ENCODE measurements at regions not wholly inside any gene's neighbourhood (a gene's known extent, or its start where the extent isn't known, plus 50 kb on each side); places are given as distances from the start of the nearest gene placed in this dataset.

- no peak for DNase-seq
Measured at GRCh38 chr20:39654171-39654570, 692.0 kb downstream of the DHX35 start.

- DNase-seq: no peak
Measured at GRCh38 chr20:39651645-39652325, 689.6 kb downstream of the DHX35 start.

- peak; percentile 11 for DNase-seq
Measured at GRCh38 chr20:39646874-39647413, 684.8 kb downstream of the DHX35 start.

GRCh38 chr20:39645131-39645530 lies 683.0 kb downstream of the DHX35 start:
- DNase-seq: peak; percentile 75

- DNase-seq: no peak
Measured at GRCh38 chr20:39643292-39643691, 681.1 kb downstream of the DHX35 start.

- DNase-seq: no peak
Measured at GRCh38 chr20:39641423-39641822, 679.3 kb downstream of the DHX35 start.

GRCh38 chr20:39640147-39640546 lies 678.0 kb downstream of the DHX35 start:
- DNase-seq: no peak

GRCh38 chr20:39638731-39639130 lies 676.6 kb downstream of the DHX35 start:
- DNase-seq: no peak

- no peak for DNase-seq
Measured at GRCh38 chr20:39633689-39634088, 671.5 kb downstream of the DHX35 start.

- no peak for DNase-seq
Measured at GRCh38 chr20:39632757-39633156, 670.6 kb downstream of the DHX35 start.

GRCh38 chr20:39632176-39632575 lies 670.0 kb downstream of the DHX35 start:
- no peak for DNase-seq

GRCh38 chr20:39631557-39631956 lies 669.4 kb downstream of the DHX35 start:
- DNase-seq: no peak

GRCh38 chr20:39630215-39630908 lies 668.2 kb downstream of the DHX35 start:
- peak; percentile 70 for DNase-seq

GRCh38 chr20:39627765-39628164 lies 665.6 kb downstream of the DHX35 start:
- no peak for DNase-seq

- no peak for DNase-seq
Measured at GRCh38 chr20:39624316-39624715, 662.2 kb downstream of the DHX35 start.

- no peak for DNase-seq
Measured at GRCh38 chr20:39623584-39624234, 661.6 kb downstream of the DHX35 start.

GRCh38 chr20:39619271-39619785 lies 657.2 kb downstream of the DHX35 start:
- DNase-seq: no peak

- no peak for DNase-seq
Measured at GRCh38 chr20:39611901-39612300, 649.8 kb downstream of the DHX35 start.

GRCh38 chr20:39607141-39607540 lies 645.0 kb downstream of the DHX35 start:
- DNase-seq: peak; percentile 5

- no peak for DNase-seq
Measured at GRCh38 chr20:39605908-39606307, 643.8 kb downstream of the DHX35 start.

GRCh38 chr20:39605361-39605760 lies 643.2 kb downstream of the DHX35 start:
- DNase-seq: no peak

GRCh38 chr20:39603219-39603618 lies 641.1 kb downstream of the DHX35 start:
- no peak for DNase-seq

- no peak for DNase-seq
Measured at GRCh38 chr20:39602649-39603048, 640.5 kb downstream of the DHX35 start.

- no peak for DNase-seq
Measured at GRCh38 chr20:39600871-39601270, 638.7 kb downstream of the DHX35 start.

Measured in NCI-H69 (cell line).